SK-N-SH treated with all-trans-retinoic acid at 6 μM for 48 hours (cell line): ENCODE measurements at regions not wholly inside any gene's neighbourhood (a gene's known extent, or its start where the extent isn't known, plus 50 kb on each side); places are given as distances from the start of the nearest gene placed in this dataset.

Source experiments
- ARNTL ChIP-seq: fragments of 450-650 bp; formaldehyde crosslinking; IDR thresholded peaks from 2 replicates; pipeline ENCODE4 v1.5.0; 2020; ENCODE audit warnings: low read depth, mild to moderate bottlenecking, moderate library complexity, borderline replicate concordance
- BACH2 ChIP-seq: fragments of 250-450 bp; sonication (Bioruptor Pico); IDR thresholded peaks from 2 replicates; pipeline ENCODE4 v1.9.0; 2021; ENCODE audit warnings: mild to moderate bottlenecking, borderline replicate concordance
- RARB ChIP-seq: fragments of 250-450 bp; sonication (Bioruptor Pico); IDR thresholded peaks from 2 replicates; pipeline ENCODE4 v1.8.0; 2021; ENCODE audit warnings: mild to moderate bottlenecking, moderate library complexity
- SNAI2 ChIP-seq: fragments of 250-450 bp; sonication (Bioruptor Pico); IDR thresholded peaks from 2 replicates; pipeline ENCODE4 v1.5.0; 2020; ENCODE audit warnings: mild to moderate bottlenecking, moderate library complexity
- TOX ChIP-seq: fragments of 250-450 bp; sonication (Bioruptor Pico); IDR thresholded peaks from 2 replicates; pipeline ENCODE4 v1.8.0; 2021; ENCODE audit warnings: mild to moderate bottlenecking, moderate library complexity, borderline replicate concordance
- ZNF565 ChIP-seq: fragments of 450-650 bp; formaldehyde crosslinking; conservative IDR thresholded peaks from 2 replicates; pipeline ENCODE4 v1.5.0; 2020; ENCODE audit warnings: low read depth, mild to moderate bottlenecking, moderate library complexity
- TF ChIP-seq, protein P1 (sequence below): fragments of 250-450 bp; sonication (Bioruptor Pico); IDR thresholded peaks from 2 replicates; pipeline ENCODE4 v1.8.0; 2020; ENCODE audit warnings: mild to moderate bottlenecking, moderate library complexity, borderline replicate concordance
- TF ChIP-seq, protein P2 (sequence below): fragments of 250-450 bp; sonication (Bioruptor Pico); IDR thresholded peaks from 2 replicates; pipeline ENCODE4 v1.5.1; 2020; ENCODE audit warnings: low read depth, mild to moderate bottlenecking, moderate library complexity
- TF ChIP-seq, protein P3 (sequence below): fragments of 250-450 bp; sonication (Bioruptor Pico); IDR thresholded peaks from 2 replicates; pipeline ENCODE4 v1.5.0; 2020; ENCODE audit warnings: mild to moderate bottlenecking, moderate library complexity

DNA sequence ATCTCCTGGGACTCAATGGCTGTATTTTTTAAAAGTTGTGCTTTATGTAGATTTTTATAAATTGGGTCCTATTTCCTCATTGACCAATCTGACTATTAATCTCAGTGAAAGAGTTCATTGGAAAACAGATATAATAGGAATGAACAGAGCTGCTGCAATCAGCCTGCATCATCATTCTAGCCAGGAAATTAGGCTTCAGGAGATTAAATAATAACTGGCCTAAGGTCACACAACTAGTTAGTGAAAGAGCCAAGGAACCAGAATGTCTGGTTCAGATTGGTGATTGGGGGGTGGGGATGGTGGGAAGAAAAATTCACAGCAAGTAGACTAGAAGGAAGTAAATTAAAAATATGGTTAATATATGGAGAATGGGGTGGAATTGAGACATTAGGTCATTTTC is 180.9 kb upstream of the ROPN1 start:
- TF ChIP-seq ARNTL (CRISPR knock-in tag) (no peak), BACH2 (CRISPR knock-in tag) (no peak), TOX (CRISPR knock-in tag) (no peak), RARB (CRISPR knock-in tag) (no peak), SNAI2 (CRISPR knock-in tag) (no peak), ZNF565 (CRISPR knock-in tag) (no peak)
- TF ChIP-seq, protein P1, sequence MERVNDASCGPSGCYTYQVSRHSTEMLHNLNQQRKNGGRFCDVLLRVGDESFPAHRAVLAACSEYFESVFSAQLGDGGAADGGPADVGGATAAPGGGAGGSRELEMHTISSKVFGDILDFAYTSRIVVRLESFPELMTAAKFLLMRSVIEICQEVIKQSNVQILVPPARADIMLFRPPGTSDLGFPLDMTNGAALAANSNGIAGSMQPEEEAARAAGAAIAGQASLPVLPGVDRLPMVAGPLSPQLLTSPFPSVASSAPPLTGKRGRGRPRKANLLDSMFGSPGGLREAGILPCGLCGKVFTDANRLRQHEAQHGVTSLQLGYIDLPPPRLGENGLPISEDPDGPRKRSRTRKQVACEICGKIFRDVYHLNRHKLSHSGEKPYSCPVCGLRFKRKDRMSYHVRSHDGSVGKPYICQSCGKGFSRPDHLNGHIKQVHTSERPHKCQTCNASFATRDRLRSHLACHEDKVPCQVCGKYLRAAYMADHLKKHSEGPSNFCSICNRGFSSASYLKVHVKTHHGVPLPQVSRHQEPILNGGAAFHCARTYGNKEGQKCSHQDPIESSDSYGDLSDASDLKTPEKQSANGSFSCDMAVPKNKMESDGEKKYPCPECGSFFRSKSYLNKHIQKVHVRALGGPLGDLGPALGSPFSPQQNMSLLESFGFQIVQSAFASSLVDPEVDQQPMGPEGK: no peak
- TF ChIP-seq, protein P2, sequence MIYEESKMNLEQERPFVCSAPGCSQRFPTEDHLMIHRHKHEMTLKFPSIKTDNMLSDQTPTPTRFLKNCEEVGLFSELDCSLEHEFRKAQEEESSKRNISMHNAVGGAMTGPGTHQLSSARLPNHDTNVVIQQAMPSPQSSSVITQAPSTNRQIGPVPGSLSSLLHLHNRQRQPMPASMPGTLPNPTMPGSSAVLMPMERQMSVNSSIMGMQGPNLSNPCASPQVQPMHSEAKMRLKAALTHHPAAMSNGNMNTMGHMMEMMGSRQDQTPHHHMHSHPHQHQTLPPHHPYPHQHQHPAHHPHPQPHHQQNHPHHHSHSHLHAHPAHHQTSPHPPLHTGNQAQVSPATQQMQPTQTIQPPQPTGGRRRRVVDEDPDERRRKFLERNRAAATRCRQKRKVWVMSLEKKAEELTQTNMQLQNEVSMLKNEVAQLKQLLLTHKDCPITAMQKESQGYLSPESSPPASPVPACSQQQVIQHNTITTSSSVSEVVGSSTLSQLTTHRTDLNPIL (CRISPR knock-in tag): no peak
- TF ChIP-seq, protein P3, sequence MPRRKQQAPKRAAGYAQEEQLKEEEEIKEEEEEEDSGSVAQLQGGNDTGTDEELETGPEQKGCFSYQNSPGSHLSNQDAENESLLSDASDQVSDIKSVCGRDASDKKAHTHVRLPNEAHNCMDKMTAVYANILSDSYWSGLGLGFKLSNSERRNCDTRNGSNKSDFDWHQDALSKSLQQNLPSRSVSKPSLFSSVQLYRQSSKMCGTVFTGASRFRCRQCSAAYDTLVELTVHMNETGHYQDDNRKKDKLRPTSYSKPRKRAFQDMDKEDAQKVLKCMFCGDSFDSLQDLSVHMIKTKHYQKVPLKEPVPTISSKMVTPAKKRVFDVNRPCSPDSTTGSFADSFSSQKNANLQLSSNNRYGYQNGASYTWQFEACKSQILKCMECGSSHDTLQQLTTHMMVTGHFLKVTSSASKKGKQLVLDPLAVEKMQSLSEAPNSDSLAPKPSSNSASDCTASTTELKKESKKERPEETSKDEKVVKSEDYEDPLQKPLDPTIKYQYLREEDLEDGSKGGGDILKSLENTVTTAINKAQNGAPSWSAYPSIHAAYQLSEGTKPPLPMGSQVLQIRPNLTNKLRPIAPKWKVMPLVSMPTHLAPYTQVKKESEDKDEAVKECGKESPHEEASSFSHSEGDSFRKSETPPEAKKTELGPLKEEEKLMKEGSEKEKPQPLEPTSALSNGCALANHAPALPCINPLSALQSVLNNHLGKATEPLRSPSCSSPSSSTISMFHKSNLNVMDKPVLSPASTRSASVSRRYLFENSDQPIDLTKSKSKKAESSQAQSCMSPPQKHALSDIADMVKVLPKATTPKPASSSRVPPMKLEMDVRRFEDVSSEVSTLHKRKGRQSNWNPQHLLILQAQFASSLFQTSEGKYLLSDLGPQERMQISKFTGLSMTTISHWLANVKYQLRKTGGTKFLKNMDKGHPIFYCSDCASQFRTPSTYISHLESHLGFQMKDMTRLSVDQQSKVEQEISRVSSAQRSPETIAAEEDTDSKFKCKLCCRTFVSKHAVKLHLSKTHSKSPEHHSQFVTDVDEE (CRISPR knock-in tag): no peak
